ENCODE measurements at regions not wholly inside any gene's neighbourhood (a gene's known extent, or its start where the extent isn't known, plus 50 kb on each side); places are given as distances from the start of the nearest gene placed in this dataset.

DNA sequence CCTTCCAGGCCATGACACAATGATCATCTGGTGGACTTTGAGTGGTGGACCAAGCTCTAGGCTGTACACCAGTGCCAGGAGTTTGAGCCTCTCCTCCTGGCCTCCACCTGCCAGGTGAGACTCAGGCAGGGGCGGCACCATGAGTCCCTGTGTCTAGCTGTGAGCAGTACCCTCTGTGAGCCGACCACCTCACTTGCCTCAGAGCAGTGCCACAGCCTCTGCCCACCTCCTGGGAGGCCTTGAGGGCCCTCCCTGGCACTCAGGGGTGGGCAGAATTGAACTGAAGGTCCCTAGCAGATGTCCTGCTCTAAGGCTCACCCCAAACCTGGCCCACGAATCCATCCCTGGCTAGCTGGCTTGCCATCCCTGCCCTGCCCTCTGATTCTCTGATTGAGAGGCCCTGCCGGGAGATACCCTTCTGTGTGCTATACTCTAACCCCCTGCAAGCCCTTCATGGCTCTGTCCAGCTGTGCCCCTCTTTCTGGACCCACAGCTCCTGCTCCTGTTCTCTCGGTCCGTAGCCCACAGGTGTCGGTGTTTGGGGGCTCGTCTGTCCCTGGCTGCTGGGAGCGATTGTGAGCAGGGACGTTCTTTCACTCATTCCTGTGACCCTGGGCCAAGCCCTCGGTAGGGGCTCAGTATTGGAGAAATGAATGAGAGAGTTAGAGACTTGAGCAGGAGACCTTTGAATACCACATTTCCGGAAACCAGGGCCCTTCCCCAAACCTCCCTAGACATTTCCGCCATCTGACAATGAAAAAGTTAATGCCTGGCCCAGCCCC, 70.0 kb downstream of the INHBB start (continued):
- TF ChIP-seq AHR (CRISPR knock-in tag; IDR thresholded peaks at IDR 0.05) (no peak), SALL2 (CRISPR knock-in tag; IDR thresholded peaks at IDR 0.05) (no peak)
- TF ChIP-seq, protein P1, sequence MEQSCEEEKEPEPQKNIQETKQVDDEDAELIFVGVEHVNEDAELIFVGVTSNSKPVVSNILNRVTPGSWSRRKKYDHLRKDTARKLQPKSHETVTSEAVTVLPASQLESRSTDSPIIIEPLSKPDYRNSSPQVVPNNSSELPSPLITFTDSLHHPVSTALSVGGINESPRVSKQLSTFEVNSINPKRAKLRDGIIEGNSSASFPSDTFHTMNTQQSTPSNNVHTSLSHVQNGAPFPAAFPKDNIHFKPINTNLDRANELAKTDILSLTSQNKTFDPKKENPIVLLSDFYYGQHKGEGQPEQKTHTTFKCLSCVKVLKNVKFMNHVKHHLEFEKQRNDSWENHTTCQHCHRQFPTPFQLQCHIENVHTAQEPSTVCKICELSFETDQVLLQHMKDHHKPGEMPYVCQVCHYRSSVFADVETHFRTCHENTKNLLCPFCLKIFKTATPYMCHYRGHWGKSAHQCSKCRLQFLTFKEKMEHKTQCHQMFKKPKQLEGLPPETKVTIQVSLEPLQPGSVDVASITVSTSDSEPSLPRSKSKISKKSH (CRISPR knock-in tag; IDR thresholded peaks at IDR 0.05; ENCODE audit: borderline replicate concordance) = peak; percentile 50; the same call in 1 of the 2 replicates

DNA sequence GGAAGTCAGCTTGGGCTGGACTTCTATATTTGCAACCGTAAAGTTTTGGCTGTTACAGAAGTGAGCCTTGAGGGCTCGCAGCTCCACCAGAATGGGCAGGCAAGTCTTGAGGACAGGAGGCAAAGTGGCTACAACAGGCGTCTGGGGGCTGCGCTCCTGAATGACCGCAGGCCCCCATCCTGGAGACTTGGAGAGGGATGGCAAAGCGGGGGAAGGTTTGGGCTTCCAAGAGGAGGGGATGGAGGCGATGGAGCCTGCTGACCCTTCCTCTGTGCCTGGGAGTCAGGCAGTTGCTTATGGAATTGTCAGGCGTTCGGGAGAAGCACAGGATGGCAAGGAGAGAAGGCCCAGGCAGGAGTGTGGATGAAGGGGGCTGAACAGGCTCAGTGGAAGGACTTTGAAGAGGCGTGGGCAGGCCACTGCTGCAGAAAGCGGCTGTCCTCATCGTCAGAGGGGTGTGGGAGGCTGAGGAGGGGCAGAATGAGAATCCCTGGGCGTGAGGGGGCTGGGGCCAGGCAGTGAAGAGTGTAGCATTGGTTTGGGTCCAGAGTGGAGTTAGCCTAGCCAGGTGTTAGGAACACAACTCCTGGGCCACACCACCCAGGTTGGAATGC, 72.3 kb downstream of the INHBB start:
- WGBS (ENCODE audit: low lambda C conversion rate) = 30% methylated on average over 13 of the region's 13 CpGs
- FAIRE-seq (no peak), ATAC-seq (no peak), DNase-seq (ENCODE audit: low spot score) (no peak)
- no peaks in the 10 kb centered on the region for H3K4me1 ChIP-seq (ENCODE audit: insufficient read depth, low read length)
- H3K9me3 ChIP-seq (ENCODE audit: low read length) = no peaks in the 10 kb centered on the region
- intact Hi-C loops (cut with micrococcal nuclease; ENCODE audit: unreplicated experiment) = no loop called here
- no peak overlapping the region for H3K4me3 ChIP-seq (replicated peaks in 1 of 3; ENCODE audit: insufficient read depth in 1 of 3, low read depth in 2 of 3, low read length in 3 of 3)
- no peak overlapping the region for H3K27ac ChIP-seq (ENCODE audit: extremely low read length, insufficient read depth, low read length)
- H3K36me3 ChIP-seq (replicated peaks in 1 of 2; ENCODE audit: control insufficient read depth in 1 of 2, insufficient read depth in 2 of 2, low read length in 2 of 2) = no peaks in the 10 kb centered on the region
- H4K20me1 ChIP-seq (ENCODE audit: insufficient read depth, low read length) = no peaks in the 10 kb centered on the region; the same call in 1 of the 2 replicates
- POLR2A ChIA-PET = no interaction called here
- TF ChIP-seq PRMT3 (CRISPR knock-in tag; IDR thresholded peaks at IDR 0.05; ENCODE audit: borderline replicate concordance, low read depth) = no peak
- TF ChIP-seq PTBP1 (IDR thresholded peaks at IDR 0.05; ENCODE audit: low read depth, low read length, poor library complexity, severe bottlenecking) = no peak
- no peak for TF ChIP-seq ZNF766 (CRISPR knock-in tag; IDR thresholded peaks at IDR 0.05; ENCODE audit: borderline replicate concordance)
- TF ChIP-seq, protein P2, sequence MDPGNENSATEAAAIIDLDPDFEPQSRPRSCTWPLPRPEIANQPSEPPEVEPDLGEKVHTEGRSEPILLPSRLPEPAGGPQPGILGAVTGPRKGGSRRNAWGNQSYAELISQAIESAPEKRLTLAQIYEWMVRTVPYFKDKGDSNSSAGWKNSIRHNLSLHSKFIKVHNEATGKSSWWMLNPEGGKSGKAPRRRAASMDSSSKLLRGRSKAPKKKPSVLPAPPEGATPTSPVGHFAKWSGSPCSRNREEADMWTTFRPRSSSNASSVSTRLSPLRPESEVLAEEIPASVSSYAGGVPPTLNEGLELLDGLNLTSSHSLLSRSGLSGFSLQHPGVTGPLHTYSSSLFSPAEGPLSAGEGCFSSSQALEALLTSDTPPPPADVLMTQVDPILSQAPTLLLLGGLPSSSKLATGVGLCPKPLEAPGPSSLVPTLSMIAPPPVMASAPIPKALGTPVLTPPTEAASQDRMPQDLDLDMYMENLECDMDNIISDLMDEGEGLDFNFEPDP (CRISPR knock-in tag; conservative IDR thresholded peaks at IDR 0.05) = no peak
- no peak for TF ChIP-seq ZNF839 (CRISPR knock-in tag; IDR thresholded peaks at IDR 0.05; ENCODE audit: borderline replicate concordance)
- TF ChIP-seq NR2F6 (IDR thresholded peaks at IDR 0.05) = no peak
- TF ChIP-seq NR2F6 (CRISPR knock-in tag; IDR thresholded peaks at IDR 0.05) = no peak
- no peak for TF ChIP-seq TCF12 (IDR thresholded peaks at IDR 0.05)
- no peak for TF ChIP-seq TCF12 (CRISPR knock-in tag; IDR thresholded peaks at IDR 0.05)
- no peak for TF ChIP-seq ZNF251 (CRISPR knock-in tag; IDR thresholded peaks at IDR 0.05)
- no peak for TF ChIP-seq SNAPC2 (CRISPR knock-in tag; IDR thresholded peaks at IDR 0.05)
- no peak for TF ChIP-seq HMGA1 (CRISPR knock-in tag; conservative IDR thresholded peaks at IDR 0.05)
- TF ChIP-seq MAFK (conservative IDR thresholded peaks at IDR 0.05 in 1 of 2, IDR thresholded peaks at IDR 0.05 in 1 of 2; ENCODE audit: low read length in 2 of 2) = no peak
- no peak for TF ChIP-seq ZNF75D (CRISPR knock-in tag; IDR thresholded peaks at IDR 0.05; ENCODE audit: borderline replicate concordance)
- no peak for TF ChIP-seq SMAD9 (CRISPR knock-in tag; IDR thresholded peaks at IDR 0.05)
- no peak for TF ChIP-seq BORCS8-MEF2B (CRISPR knock-in tag; IDR thresholded peaks at IDR 0.05)
- no peaks in the 10 kb centered on the region for H3K79me2 ChIP-seq (ENCODE audit: insufficient read depth, low read length)
- BruUV-seq (replicated peaks) = no TSS peak
- H3K27me3 ChIP-seq (ENCODE audit: control insufficient read depth in 1 of 2, insufficient read depth in 2 of 2, low read length in 2 of 2) = peaks cover 2 to 54% of the 10 kb centered on the region in 2 experiments; a peak in 4 of 5 replicates
- no peak overlapping the region for H2AFZ ChIP-seq (ENCODE audit: low read length)
- CTCF ChIA-PET (ENCODE audit: low intra/inter-chr PET ratio, low total read pairs) = no interaction called here
- in situ Hi-C loops (cut with HindIII; ENCODE audit: extremely low pct_ligation_motif_present, low pct_unique_long_range_greater_than_20kb) = no loop called here
- no peak overlapping the region for H3K9ac ChIP-seq (ENCODE audit: insufficient read depth, low read depth, low read length)
- no peak overlapping the region for H3K4me2 ChIP-seq (ENCODE audit: low read depth, low read length)
